OCI-LY7 (cell line): ENCODE measurements at regions not wholly inside any gene's neighbourhood (a gene's known extent, or its start where the extent isn't known, plus 50 kb on each side); places are given as distances from the start of the nearest gene placed in this dataset.

Experiments
- BruUV-seq: library from RNA; stranded (reverse); fragments of 400-500 nt; replicated peaks from 2 replicates; lab custom pipeline; 2021; lab: Mats Ljungman, UMichigan
- CTCF ChIA-PET: fragments of 300-600 bp; sonication (Branson Sonifier 250); formaldehyde crosslinking; loops from one replicate; lab custom pipeline; 2022; ENCODE audit warnings: antibody characterized with exemption; ENCODE audit not compliant: unreplicated experiment; lab: Charles Lee
- POLR2A ChIA-PET: fragments of 300-600 bp; sonication (Branson Sonifier 250); formaldehyde crosslinking; loops from one replicate; lab custom pipeline; 2022; ENCODE audit warnings: antibody characterized with exemption; lab: Charles Lee
- DNase-seq: peaks from one replicate; pipeline ENCODE4 v3.0.0-alpha.2; 2015; ENCODE audit warnings: low spot score
- H2AFZ ChIP-seq: fragments of 200-600 bp; sonication (generic), shearing (Covaris generic); 2 replicates; pipeline ENCODE4 v1.6.1; 2014; ENCODE audit warnings: mild to moderate bottlenecking, antibody characterized with exemption, low read length, moderate library complexity
- H3K27ac ChIP-seq: fragments of 200-600 bp; sonication (generic); 2 replicates; pipeline ENCODE4 v1.5.1; 2014; ENCODE audit warnings: mixed run types, low read depth, mild to moderate bottlenecking, moderate library complexity, low read length, inconsistent platforms; ENCODE audit not compliant: poor library complexity, severe bottlenecking
- H3K36me3 ChIP-seq: fragments of 200-600 bp; sonication (generic); 2 replicates; pipeline ENCODE4 v1.6.1; 2014; ENCODE audit warnings: mild to moderate bottlenecking, antibody characterized with exemption, low read length, moderate library complexity, mixed read lengths; ENCODE audit not compliant: insufficient read depth
- H3K4me1 ChIP-seq: fragments of 200-600 bp; sonication (generic); 2 replicates; pipeline ENCODE4 v1.5.1; 2014; ENCODE audit warnings: mild to moderate bottlenecking, low read length; ENCODE audit not compliant: insufficient read depth, poor library complexity, severe bottlenecking
- H3K4me2 ChIP-seq: fragments of 200-600 bp; sonication (generic); 2 replicates; pipeline ENCODE4 v1.6.1; 2014; ENCODE audit warnings: mild to moderate bottlenecking, low read length
- H3K4me3 ChIP-seq: fragments of 200-600 bp; sonication (generic); 2 replicates; pipeline ENCODE4 v1.5.1; 2014; ENCODE audit warnings: mild to moderate bottlenecking, low read depth, low read length; ENCODE audit not compliant: poor library complexity, severe bottlenecking
- H3K79me2 ChIP-seq: fragments of 200-600 bp; sonication (generic); 2 replicates; pipeline ENCODE4 v1.6.1; 2016; ENCODE audit warnings: low read depth, mild to moderate bottlenecking, low read length, moderate library complexity, mixed read lengths; ENCODE audit not compliant: insufficient read depth
- H3K9me2 ChIP-seq: fragments of 200-600 bp; sonication (generic); 2 replicates; pipeline ENCODE4 v1.6.1; 2016; ENCODE audit warnings: mild to moderate bottlenecking, low read length, mixed read lengths; ENCODE audit not compliant: insufficient read depth
- H3K9me3 ChIP-seq: fragments of 200-600 bp; sonication (generic); 2 replicates; pipeline ENCODE4 v1.6.1; 2014; ENCODE audit warnings: mild to moderate bottlenecking, mixed run types, low read length, mixed read lengths
- H4K20me1 ChIP-seq: fragments of 200-600 bp; sonication (generic); 2 replicates; pipeline ENCODE4 v1.6.1; 2014; ENCODE audit warnings: mild to moderate bottlenecking, antibody characterized with exemption, low read length, moderate library complexity, mixed read lengths; ENCODE audit not compliant: insufficient read depth
- EZH2phosphoT487 ChIP-seq: fragments of 200-600 bp; sonication (generic); IDR thresholded peaks from 2 replicates; pipeline ENCODE4 v1.6.1; 2018; ENCODE audit warnings: low read depth, borderline replicate concordance, mild to moderate bottlenecking, mixed run types, antibody characterized with exemption, low read length, moderate library complexity, mixed read lengths
- intact Hi-C: fragments of 100-400 bp; cut with micrococcal nuclease; formaldehyde crosslinking; loops from one replicate; pipeline ENCODE4 v1.10.0; 2022; ENCODE audit not compliant: unreplicated experiment
- TF ChIP-seq, protein P1 (sequence below): fragments of 200-600 bp; sonication (generic); conservative IDR thresholded peaks from 2 replicates; pipeline ENCODE4 v1.5.1; 2014; ENCODE audit warnings: mild to moderate bottlenecking, antibody characterized with exemption, low read length, moderate library complexity, mixed read lengths

DNA sequence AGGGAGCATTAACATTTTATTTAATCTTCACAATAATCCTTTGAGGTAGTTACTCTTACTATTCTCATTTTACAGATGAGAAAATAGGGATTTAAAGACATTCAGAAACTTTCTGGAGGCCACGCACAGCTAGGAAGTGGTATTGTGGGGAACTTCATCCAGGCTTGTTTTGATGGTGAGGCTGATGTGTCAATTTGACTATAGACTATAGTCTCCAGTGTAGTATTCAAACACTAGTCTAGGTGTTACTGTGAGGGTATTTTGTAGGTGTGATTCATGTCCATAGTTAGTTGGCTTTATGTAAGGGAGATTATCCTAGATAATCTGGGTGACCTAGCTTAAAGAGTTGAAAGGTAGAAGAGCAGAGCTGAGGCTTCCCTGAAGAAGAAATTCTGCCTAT, 54.1 kb upstream of the ELL2 start:
- no peaks in the 10 kb centered on the region for H3K9me3 ChIP-seq
- TF ChIP-seq, protein P1, sequence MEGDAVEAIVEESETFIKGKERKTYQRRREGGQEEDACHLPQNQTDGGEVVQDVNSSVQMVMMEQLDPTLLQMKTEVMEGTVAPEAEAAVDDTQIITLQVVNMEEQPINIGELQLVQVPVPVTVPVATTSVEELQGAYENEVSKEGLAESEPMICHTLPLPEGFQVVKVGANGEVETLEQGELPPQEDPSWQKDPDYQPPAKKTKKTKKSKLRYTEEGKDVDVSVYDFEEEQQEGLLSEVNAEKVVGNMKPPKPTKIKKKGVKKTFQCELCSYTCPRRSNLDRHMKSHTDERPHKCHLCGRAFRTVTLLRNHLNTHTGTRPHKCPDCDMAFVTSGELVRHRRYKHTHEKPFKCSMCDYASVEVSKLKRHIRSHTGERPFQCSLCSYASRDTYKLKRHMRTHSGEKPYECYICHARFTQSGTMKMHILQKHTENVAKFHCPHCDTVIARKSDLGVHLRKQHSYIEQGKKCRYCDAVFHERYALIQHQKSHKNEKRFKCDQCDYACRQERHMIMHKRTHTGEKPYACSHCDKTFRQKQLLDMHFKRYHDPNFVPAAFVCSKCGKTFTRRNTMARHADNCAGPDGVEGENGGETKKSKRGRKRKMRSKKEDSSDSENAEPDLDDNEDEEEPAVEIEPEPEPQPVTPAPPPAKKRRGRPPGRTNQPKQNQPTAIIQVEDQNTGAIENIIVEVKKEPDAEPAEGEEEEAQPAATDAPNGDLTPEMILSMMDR = no peak
- TF ChIP-seq EZH2phosphoT487 = no peak
- no peaks in the 10 kb centered on the region for H4K20me1 ChIP-seq
- no peak overlapping the region for H3K27ac ChIP-seq
- H3K36me3 ChIP-seq = no peaks in the 10 kb centered on the region
- ChIA-PET POLR2A (interaction anchor here (0.6 to 1.5 kb wide), 2 partner anchors 44 to 1530 kb away, joined by 3 to 5 read pairs; no protein-coding TSS in a partner anchor), CTCF (no interaction called here)
- no peaks in the 10 kb centered on the region for H3K9me2 ChIP-seq
- no peaks in the 10 kb centered on the region for H3K4me1 ChIP-seq
- no peak overlapping the region for H3K4me3 ChIP-seq
- H3K79me2 ChIP-seq = no peaks in the 10 kb centered on the region
- intact Hi-C loops = no loop called here
- no peak for DNase-seq
- BruUV-seq = no TSS peak
- no peak overlapping the region for H3K4me2 ChIP-seq
- H2AFZ ChIP-seq = no peak overlapping the region

DNA sequence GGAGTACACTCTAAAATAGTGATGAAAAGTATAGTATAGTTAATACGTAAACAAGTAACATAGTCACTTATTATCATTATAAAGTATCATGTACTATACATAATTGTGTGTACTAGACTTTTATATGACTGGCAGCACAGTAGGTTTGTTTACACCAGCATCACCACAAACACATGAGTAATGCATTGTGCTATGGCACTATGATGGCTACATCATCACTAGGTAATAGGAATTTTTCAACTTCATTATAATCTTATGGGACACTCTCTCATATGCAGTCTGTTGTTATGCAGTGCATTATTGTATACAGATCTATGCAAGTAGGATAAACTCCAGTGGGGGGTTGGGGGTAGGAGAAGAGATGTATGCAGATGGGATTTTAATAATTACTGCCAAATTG, 52.7 kb upstream of the ELL2 start:
- TF ChIP-seq, protein P1 = no peak
- TF ChIP-seq EZH2phosphoT487 = no peak
- Histone ChIP-seq H3K27ac (no peak overlapping the region), H3K4me1 (no peaks in the 10 kb centered on the region), H3K4me2 (no peak overlapping the region), H3K4me3 (no peak overlapping the region), H3K36me3 (no peaks in the 10 kb centered on the region), H3K79me2 (no peaks in the 10 kb centered on the region), H2AFZ (no peak overlapping the region), H4K20me1 (no peaks in the 10 kb centered on the region), H3K9me2 (no peaks in the 10 kb centered on the region), H3K9me3 (no peaks in the 10 kb centered on the region)
- intact Hi-C loops = no loop called here
- DNase-seq = no peak
- no TSS peak for BruUV-seq
- CTCF ChIA-PET = no interaction called here
- POLR2A ChIA-PET = interaction anchor here (1.5 kb wide), 1 partner anchor 43 kb away, joined by 3 read pairs; no protein-coding TSS in a partner anchor

DNA sequence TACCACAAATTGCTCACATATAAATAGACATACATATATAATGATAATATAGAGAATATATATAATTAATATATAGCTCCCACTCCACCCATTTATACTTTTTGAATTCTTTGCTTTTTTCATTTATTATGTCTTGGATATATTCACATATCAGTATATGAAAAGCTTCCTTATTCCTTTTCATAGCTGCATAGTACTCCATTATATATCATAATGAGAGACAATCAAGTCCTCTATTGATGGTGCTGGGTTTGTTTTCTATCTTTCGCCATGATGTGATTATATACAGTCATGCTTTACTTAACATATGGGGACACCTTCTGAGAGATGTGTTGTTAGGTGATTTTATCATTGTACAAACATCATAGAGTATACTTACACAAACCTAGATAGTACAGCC, 51.6 kb upstream of the ELL2 start:
- no peak for DNase-seq
- ChIA-PET CTCF (no interaction called here), POLR2A (interaction anchor here (0.6 kb wide), 1 partner anchor 738 kb away, joined by 3 read pairs; no protein-coding TSS in a partner anchor)
- intact Hi-C loops = no loop called here
- no peaks in the 10 kb centered on the region for H3K4me1 ChIP-seq
- no peak overlapping the region for H2AFZ ChIP-seq
- no TSS peak for BruUV-seq
- H3K4me3 ChIP-seq = no peak overlapping the region
- no peak overlapping the region for H3K27ac ChIP-seq
- H3K36me3 ChIP-seq = no peaks in the 10 kb centered on the region
- H4K20me1 ChIP-seq = no peaks in the 10 kb centered on the region
- no peak overlapping the region for H3K4me2 ChIP-seq
- no peaks in the 10 kb centered on the region for H3K9me2 ChIP-seq
- H3K79me2 ChIP-seq = no peaks in the 10 kb centered on the region
- TF ChIP-seq EZH2phosphoT487 = no peak
- TF ChIP-seq, protein P1 = no peak
- no peaks in the 10 kb centered on the region for H3K9me3 ChIP-seq
